ENCODE measurements at regions not wholly inside any gene's neighbourhood (a gene's known extent, or its start where the extent isn't known, plus 50 kb on each side); places are given as distances from the start of the nearest gene placed in this dataset.
"Not testable (repeated sequence)": the region's sequence is repeated elsewhere in the genome, so short reads cannot be mapped to it uniquely, and the experiment has no call there.

DNA sequence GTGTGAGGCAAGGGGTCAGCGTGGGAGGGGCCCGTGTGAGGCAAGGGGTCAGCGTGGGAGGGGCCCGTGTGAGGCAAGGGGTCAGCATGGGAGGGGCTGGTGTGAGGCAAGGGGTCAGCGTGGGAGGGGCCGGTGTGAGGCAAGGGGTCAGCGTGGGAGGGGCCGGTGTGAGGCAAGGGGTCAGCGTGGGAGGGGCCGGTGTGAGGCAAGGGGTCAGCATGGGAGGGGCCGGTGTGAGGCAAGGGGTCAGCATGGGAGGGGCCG is 119.2 kb downstream of the SEPTIN14 start:
- not testable (repeated sequence) for H3K4me3 ChIP-seq (ENCODE audit: low read depth, low read length); DNase-seq (ENCODE audit: low read depth)

DNA sequence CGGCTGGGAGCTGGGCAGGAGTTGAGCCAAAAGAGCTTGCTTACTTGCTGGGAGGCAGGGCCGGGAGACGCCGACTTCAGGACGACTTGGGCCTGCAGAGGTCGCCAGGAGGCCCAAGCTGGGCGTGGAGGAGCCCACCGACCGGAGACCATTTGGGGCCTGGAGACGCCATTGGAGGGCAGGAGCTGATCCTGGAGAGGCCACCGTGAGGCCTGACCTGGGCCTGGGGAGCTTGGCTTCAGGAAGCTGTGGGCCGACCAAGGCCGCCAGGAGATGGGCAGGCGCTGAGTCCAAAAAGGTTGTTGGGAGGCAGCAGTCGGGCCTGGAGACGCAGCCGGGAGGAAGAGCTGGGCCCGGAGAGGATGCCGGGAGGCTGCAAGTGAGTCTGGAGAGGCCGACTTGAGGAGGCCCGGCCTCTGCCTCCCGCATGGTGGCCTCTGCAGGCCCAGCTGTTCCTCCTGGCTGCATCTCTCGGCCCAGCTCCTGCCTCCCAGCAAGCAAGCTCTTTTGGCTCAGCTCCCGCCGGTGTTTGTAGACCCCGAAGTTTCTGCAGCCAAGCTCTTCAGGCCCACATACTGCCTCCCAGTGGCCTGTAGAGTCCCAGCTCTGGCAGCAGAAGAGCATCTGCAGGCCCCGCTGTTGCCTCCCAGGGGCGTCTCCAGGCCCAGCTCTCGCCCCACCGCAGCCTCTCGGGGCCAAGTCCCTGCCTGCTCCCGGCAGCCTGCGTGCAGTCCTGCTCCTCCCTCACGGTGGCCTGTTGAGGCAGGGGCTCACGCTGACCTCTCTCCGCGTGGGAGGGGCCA is 119.7 kb downstream of the SEPTIN14 start:
- not testable (repeated sequence) for DNase-seq (ENCODE audit: low read depth); H3K4me3 ChIP-seq (ENCODE audit: low read depth, low read length)

DNA sequence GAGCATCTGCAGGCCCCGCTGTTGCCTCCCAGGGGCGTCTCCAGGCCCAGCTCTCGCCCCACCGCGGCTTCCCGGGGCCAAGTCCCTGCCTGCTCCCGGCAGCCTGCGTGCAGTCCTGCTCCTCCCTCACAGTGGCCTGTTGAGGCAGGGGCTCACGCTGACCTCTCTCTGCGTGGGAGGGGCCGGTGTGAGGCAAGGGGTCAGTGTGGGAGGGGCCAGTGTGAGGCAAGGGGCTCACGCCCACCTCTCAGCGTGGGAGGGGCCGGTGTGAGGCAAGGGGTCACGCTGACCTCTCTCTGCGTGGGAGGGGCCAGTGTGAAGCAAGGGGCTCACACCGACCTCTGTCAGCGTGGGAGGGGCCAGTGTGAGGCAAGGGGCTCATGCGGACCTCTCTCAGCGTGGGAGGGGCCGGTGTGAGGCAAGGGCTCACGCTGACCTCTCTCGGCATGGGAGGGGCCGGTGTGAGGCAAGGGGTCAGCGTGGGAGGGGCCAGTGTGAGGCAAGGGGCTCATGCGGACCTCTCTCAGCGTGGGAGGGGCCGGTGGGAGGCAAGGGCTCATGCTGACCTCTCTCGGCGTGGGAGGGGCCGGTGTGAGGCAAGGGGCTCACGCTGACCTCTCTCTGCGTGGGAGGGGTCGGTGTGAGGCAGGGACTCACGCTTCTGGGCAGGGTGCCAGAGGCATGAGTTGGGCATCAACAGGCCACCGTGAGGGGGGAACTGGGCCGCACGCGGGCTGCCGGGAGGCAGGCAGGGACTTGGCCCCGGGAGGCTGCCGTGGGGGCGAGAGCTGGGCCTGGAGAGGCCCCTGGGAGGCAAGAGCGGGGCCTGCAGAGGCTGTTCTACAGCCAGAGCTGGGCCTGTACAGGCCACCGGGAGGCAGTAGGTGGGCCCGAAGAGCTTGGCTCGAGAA is 120.6 kb downstream of the SEPTIN14 start:
- DNase-seq (ENCODE audit: low read depth); H3K4me3 ChIP-seq (ENCODE audit: low read depth, low read length): not testable (repeated sequence)

DNA sequence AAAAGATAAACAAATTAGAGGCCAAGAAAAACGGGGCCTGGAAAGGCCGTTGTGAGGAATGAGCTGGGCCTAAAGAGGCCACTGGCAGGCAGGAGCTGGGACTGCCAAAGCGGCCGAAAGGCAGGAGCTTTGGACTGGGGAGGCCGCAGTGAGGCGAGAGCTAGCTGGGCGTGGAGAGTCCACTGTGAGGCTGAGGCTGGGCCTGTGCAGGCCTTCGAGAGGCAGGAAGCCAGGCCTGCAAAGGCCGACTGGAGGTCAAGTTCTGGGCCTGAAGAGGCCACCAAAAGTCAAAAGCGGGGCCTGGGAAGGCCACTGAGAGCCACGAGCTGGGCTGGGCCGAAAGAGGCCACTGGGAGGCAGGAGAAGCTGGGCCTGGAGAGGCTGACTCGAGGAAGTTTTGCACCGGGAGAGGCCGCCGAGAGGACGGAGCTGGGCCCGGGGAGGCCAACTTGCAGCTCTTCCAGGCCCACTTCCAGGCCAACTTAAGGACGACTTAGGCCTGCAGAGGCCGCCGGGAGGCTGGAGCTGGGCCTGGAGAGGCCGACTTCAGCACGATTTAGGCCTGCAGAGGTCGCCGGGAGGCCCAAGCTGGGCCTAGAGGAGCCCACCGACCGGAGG is 121.8 kb downstream of the SEPTIN14 start:
- not testable (repeated sequence) for DNase-seq (ENCODE audit: low read depth); H3K4me3 ChIP-seq (ENCODE audit: low read depth, low read length)

DNA sequence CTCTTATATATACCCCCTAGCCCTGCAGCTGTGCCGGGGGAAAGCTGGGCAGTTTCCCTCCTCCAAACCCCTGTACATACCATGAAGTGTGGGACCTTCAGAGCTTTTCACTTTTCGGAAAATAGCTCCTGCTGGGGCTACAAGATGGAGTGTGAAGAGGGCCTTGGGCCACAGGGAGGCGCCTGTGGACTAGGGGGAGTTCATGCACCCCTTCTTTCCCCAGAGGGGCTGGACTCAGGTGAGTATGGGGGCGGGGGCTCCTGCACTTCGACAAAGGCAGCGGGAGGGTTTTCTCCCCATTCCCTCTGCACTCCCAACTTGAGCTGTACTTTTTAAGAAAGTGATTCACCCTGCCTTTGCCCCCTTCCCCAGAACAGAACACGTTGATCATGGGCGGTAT is 122.5 kb downstream of the SEPTIN14 start:
- not testable (repeated sequence) for H3K4me3 ChIP-seq (ENCODE audit: low read depth, low read length); DNase-seq (ENCODE audit: low read depth)

DNA sequence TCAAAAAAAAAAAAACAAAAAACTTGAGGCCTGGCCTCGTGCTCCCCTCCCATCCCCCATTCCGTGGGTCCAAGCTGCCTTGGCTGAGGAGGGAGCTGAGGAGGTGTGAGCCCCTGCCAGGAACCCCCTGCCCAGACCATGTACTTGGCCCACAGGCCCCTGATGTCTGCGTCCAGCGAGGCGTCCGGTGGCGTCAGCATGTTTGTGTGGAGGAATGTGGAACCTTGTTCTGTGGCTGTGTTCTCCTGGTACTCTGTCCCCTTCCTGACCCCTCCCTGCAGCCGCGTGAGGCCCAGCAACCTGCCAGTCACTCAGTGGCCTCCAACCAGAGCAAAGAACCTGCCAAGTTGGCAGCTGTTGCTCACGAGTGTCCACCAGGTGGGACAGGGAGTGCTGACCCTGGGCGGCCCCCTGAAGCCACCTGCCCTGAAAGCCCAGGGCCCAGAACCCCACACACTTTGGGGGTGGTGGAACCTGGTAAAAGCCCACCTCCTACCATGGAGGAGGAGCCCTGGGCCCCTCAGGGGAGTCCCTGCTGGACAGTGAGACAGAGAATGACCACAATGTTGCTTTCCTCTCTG is 125.8 kb downstream of the SEPTIN14 start:
- DNase-seq (ENCODE audit: low read depth) = not testable (repeated sequence)

DNA sequence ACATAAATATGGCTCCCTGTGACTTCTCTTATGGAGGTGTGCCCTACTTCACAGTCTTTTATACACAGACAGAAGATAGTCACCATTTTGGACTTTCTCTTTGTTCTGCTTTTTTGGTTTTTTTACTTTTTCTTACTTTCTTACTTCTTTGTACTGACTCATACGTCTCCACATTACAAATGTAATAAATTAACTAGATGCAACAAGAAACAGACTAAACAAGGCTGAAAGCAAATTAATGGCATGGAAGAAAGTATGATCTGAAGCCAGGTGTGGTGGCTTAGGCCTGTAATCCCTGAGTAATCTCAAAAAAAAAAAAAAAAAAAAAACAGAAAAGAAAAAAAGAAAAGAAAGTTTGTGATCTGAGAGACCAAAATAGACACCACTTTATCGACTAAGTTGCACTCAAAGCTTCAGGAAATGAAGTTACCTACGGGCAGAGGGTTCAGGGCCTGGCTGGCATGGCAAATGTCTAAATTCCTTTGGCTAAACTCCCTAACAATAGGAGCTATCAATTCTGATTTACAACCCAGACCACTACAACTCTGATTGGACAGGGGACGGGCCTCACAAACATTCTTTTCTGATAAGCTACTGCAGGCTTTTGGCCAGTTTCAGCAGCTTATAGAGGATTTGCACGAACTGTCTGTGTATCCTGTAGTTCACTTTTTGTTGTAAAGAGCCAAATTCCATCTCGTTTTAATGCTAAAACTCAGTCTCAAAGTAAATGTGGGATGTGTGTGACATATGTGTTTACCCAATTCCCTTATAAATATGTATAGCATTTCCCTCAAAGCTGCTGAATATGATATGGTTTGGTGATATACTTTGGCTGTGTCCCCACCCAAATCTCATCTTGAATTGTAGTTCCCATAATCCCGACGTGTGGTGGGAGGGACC is 129.1 kb downstream of the SEPTIN14 start:
- no peak overlapping the region for H3K4me3 ChIP-seq (ENCODE audit: low read depth, low read length)
- TF ChIP-seq, protein P1, sequence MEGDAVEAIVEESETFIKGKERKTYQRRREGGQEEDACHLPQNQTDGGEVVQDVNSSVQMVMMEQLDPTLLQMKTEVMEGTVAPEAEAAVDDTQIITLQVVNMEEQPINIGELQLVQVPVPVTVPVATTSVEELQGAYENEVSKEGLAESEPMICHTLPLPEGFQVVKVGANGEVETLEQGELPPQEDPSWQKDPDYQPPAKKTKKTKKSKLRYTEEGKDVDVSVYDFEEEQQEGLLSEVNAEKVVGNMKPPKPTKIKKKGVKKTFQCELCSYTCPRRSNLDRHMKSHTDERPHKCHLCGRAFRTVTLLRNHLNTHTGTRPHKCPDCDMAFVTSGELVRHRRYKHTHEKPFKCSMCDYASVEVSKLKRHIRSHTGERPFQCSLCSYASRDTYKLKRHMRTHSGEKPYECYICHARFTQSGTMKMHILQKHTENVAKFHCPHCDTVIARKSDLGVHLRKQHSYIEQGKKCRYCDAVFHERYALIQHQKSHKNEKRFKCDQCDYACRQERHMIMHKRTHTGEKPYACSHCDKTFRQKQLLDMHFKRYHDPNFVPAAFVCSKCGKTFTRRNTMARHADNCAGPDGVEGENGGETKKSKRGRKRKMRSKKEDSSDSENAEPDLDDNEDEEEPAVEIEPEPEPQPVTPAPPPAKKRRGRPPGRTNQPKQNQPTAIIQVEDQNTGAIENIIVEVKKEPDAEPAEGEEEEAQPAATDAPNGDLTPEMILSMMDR (IDR thresholded peaks at IDR 0.05; ENCODE audit: insufficient read depth, low read length) = no peak
- peak; percentile 90 for DNase-seq (ENCODE audit: low read depth)

More for the DNA sequence above, 125.8 kb downstream of the SEPTIN14 start:
- H3K4me3 ChIP-seq (ENCODE audit: low read depth, low read length) = not testable (repeated sequence)

DNA sequence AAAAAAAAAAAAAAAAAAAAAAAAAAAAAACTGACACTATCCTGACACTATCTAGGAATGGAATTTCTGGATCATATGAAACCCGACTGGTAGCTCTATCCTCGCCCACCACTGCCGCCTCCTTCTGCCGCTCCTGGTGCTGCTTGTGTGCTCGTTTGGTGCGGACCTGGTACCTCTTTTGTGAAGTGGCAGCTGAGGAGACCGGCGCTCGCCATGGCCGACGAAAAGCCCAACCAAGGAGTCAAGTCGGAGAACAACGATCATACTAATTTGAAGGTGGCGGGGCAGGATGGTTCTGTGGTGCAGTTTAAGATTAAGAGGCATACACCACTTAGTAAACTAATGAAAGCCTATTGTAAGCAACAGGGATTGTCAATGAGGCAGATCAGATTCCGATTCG is 130.6 kb downstream of the SEPTIN14 start:
- TF ChIP-seq, protein P1 (IDR thresholded peaks at IDR 0.05; ENCODE audit: insufficient read depth, low read length) = no peak
- no peak overlapping the region for H3K4me3 ChIP-seq (ENCODE audit: low read depth, low read length)
- DNase-seq (ENCODE audit: low read depth) = no peak

DNA sequence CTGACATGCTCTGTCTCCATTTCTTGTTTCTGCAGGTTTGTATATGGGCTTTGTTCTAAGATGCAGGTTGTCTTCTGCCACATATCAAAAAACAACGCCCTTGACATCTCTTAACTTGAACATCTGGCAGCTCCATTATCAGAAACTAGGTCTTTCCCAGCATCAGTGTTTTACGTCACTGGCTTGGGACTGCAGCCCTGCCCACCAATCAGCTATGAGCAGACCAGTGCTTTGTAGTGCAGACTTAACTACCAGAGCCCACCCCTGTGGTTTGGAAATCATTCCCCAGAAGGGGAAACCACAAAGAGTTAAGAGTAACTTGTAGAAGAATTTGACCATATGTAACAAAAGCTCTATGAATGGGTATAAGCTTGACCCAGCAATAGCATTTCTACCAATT is 132.4 kb downstream of the SEPTIN14 start:
- H3K4me3 ChIP-seq (ENCODE audit: low read depth, low read length) = no peak overlapping the region
- peak; percentile 35 for DNase-seq (ENCODE audit: low read depth)
- TF ChIP-seq, protein P1 (IDR thresholded peaks at IDR 0.05; ENCODE audit: insufficient read depth, low read length) = no peak

All from fibroblast of the aortic adventitia (primary cell).